Osteocyte (in vitro differentiated cells): ENCODE measurements at regions not wholly inside any gene's neighbourhood (a gene's known extent, or its start where the extent isn't known, plus 50 kb on each side); places are given as distances from the start of the nearest gene placed in this dataset.

ENCODE experiments used
- DNase-seq: peaks from one replicate; pipeline ENCODE4 v3.0.0; 2021; ENCODE audit warnings: mixed read lengths; ENCODE audit not compliant: unreplicated experiment; ENCODE audit errors: extremely low spot score
- H3K27ac Mint-ChIP-seq: one replicate; pipeline ENCODE4 v1.8.0; 2021; ENCODE audit warnings: mild to moderate bottlenecking, mixed read lengths; ENCODE audit not compliant: unreplicated experiment
- H3K27me3 Mint-ChIP-seq: one replicate; pipeline ENCODE4 v1.8.0; 2021; ENCODE audit warnings: mixed read lengths; ENCODE audit not compliant: unreplicated experiment
- H3K36me3 Mint-ChIP-seq: one replicate; pipeline ENCODE4 v1.8.0; 2021; ENCODE audit warnings: mixed read lengths; ENCODE audit not compliant: unreplicated experiment
- H3K4me1 Mint-ChIP-seq: one replicate; pipeline ENCODE4 v1.8.0; 2021; ENCODE audit warnings: mixed read lengths; ENCODE audit not compliant: unreplicated experiment
- H3K4me3 Mint-ChIP-seq: one replicate; pipeline ENCODE4 v1.8.0; 2021; ENCODE audit warnings: mild to moderate bottlenecking, moderate library complexity, mixed read lengths; ENCODE audit not compliant: unreplicated experiment
- H3K9me3 Mint-ChIP-seq: one replicate; pipeline ENCODE4 v1.8.0; 2021; ENCODE audit warnings: mixed read lengths; ENCODE audit not compliant: unreplicated experiment
- TF ChIP-seq, protein P1 (sequence below): fragments of 200-600 bp; sonication (generic); IDR thresholded peaks from 2 replicates; pipeline ENCODE4 v1.5.0; 2021; ENCODE audit warnings: antibody characterized with exemption, mild to moderate bottlenecking, moderate library complexity

DNA sequence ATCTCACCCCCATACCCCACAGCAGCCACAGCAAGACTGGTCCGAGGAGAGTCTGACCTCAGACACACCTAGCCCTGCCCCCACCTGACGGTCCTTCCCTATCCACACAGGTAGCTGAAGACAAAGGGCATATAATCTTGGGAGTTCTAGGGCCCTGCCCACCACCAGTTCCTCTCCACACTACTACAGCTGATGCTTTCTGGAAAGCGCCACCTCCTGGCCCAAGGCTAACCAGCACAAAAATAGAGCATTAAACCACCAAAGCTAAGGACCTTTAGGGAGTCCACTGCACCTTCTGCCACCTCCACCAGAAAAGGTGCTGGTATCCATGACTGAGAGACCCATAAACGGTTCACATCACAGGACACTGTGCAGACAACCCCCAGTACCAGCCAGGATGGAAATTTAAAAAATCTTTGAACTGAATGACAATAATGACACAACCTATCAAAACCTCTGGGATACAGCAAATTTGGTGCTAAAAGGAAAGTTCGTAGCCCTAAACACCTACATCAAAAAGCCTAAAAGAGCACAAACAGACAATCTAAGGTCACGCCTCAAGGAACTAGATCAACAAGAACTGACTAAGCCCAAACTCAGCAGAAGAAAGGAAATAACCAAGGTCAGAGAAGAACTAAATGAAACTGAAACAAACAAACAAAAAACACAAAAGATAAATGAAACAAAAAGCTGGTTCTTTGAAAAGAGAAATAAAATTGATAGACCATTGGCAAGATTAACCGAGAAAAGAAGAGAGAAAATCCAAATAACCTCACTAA, 122.1 kb upstream of the TPRG1 start:
- no peak for DNase-seq
- no peak overlapping the region for H3K4me3 Mint-ChIP-seq
- TF ChIP-seq, protein P1, sequence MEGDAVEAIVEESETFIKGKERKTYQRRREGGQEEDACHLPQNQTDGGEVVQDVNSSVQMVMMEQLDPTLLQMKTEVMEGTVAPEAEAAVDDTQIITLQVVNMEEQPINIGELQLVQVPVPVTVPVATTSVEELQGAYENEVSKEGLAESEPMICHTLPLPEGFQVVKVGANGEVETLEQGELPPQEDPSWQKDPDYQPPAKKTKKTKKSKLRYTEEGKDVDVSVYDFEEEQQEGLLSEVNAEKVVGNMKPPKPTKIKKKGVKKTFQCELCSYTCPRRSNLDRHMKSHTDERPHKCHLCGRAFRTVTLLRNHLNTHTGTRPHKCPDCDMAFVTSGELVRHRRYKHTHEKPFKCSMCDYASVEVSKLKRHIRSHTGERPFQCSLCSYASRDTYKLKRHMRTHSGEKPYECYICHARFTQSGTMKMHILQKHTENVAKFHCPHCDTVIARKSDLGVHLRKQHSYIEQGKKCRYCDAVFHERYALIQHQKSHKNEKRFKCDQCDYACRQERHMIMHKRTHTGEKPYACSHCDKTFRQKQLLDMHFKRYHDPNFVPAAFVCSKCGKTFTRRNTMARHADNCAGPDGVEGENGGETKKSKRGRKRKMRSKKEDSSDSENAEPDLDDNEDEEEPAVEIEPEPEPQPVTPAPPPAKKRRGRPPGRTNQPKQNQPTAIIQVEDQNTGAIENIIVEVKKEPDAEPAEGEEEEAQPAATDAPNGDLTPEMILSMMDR = no peak
- H3K9me3 Mint-ChIP-seq = peaks cover 13% of the 10 kb centered on the region
- no peak overlapping the region for H3K27ac Mint-ChIP-seq
- H3K27me3 Mint-ChIP-seq = peaks cover 28% of the 10 kb centered on the region
- H3K36me3 Mint-ChIP-seq = no peaks in the 10 kb centered on the region
- no peaks in the 10 kb centered on the region for H3K4me1 Mint-ChIP-seq

- peaks cover 13% of the 10 kb centered on the region for H3K9me3 Mint-ChIP-seq
- TF ChIP-seq, protein P1 = no peak
- H3K27me3 Mint-ChIP-seq = peaks cover 23% of the 10 kb centered on the region
- no peaks in the 10 kb centered on the region for H3K36me3 Mint-ChIP-seq
- no peak overlapping the region for H3K27ac Mint-ChIP-seq
- H3K4me3 Mint-ChIP-seq = no peak overlapping the region
- peaks cover 7% of the 10 kb centered on the region for H3K4me1 Mint-ChIP-seq
- no peak for DNase-seq
Observed at GRCh38 chr3:189053322-189053721, 118.4 kb upstream of the TPRG1 start.

DNA sequence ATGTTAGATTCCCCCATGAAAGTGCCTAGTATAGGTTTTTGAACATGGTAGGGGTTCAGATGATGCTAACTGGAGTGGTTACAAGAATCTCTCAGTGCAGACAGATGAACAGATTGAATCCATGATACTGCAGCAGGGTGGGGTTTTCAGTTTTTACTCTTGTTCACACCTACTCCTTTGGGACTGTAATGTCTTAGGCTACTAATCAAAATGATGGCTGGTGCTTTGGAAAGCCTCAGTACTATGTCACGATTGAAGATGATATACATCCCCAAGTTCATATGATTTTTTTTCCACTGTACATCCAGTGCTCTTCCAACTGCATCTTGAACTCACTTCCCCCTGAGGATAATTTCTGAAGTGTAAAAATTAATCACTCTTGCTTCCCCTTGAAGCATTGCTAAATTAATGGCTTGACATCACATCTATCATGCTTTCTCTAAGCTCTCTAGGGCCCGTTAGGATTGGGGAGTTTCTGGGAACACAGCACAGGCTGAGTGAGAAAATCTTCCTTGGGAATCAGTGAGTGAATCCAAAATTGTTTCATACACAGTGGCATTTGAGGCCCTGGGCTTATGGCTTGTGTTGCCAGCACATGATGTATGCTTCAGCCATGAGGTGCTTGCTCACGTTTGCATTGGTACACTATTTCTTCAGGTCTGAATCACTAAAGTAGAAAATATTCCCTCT, 115.0 kb upstream of the TPRG1 start:
- Mint-ChIP-seq H3K27ac (no peak overlapping the region), H3K9me3 (peaks cover 12% of the 10 kb centered on the region), H3K4me1 (peaks cover 7% of the 10 kb centered on the region), H3K27me3 (peaks cover 7% of the 10 kb centered on the region), H3K4me3 (no peak overlapping the region), H3K36me3 (no peaks in the 10 kb centered on the region)
- TF ChIP-seq, protein P1 = no peak
- no peak for DNase-seq

DNA sequence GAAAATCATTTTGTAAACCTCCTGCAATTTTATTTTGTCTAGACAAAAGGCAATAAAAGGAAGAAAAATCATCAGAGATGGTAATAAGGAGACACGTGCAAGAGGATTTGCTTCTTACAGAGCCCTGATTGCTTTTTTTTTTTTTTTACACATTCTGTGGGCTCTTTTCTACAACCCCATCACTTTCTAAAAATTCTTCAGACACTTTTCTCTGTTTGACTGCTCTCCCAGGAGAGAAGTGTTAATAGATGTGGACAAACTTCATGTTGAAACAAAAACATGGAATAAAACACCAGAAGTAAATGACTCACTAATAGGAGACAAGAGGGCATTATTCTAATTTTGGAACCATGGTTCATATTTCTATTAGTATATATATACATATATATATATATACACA, 114.4 kb upstream of the TPRG1 start:
- Mint-ChIP-seq H3K36me3 (no peaks in the 10 kb centered on the region), H3K27me3 (peaks cover 2% of the 10 kb centered on the region), H3K9me3 (peaks cover 12% of the 10 kb centered on the region), H3K4me1 (peaks cover 7% of the 10 kb centered on the region), H3K4me3 (no peak overlapping the region), H3K27ac (no peak overlapping the region)
- no peak for DNase-seq
- TF ChIP-seq, protein P1 = no peak

- peaks cover 2% of the 10 kb centered on the region for H3K27me3 Mint-ChIP-seq
- TF ChIP-seq, protein P1 = no peak
- H3K27ac Mint-ChIP-seq = no peak overlapping the region
- no peak for DNase-seq
- no peaks in the 10 kb centered on the region for H3K36me3 Mint-ChIP-seq
- H3K4me1 Mint-ChIP-seq = peaks cover 7% of the 10 kb centered on the region
- no peak overlapping the region for H3K4me3 Mint-ChIP-seq
- H3K9me3 Mint-ChIP-seq = peaks cover 19% of the 10 kb centered on the region
Observed at GRCh38 chr3:189058071-189058470, 113.7 kb upstream of the TPRG1 start.
